Spleen (tissue), 3 donors: ENCODE measurements at regions not wholly inside any gene's neighbourhood (a gene's known extent, or its start where the extent isn't known, plus 50 kb on each side); places are given as distances from the start of the nearest gene placed in this dataset.

Source experiments
- POLR2A ChIP-seq, 3 donors: fragments of 450-650 bp; IDR thresholded peaks; one replicate each; pipeline ENCODE4 v1.5.1; 2017; ENCODE audit warnings: antibody characterized with exemption in 3 of 3, mild to moderate bottlenecking in 1 of 3
- POLR2AphosphoS5 ChIP-seq, 3 donors: sonication (generic); formaldehyde crosslinking; IDR thresholded peaks; one replicate each; pipeline ENCODE4 v1.5.1; 2017; ENCODE audit warnings: antibody characterized with exemption in 3 of 3

- TF ChIP-seq POLR2A (IDR thresholded peaks at IDR 0.05) (no peak), POLR2AphosphoS5 (IDR thresholded peaks at IDR 0.05) (no peak)
Measured at GRCh38 chr20:48455651-48456365, 372.0 kb downstream of the PREX1 start.
